Lung microvascular endothelial cell (primary cell): ENCODE measurements at regions not wholly inside any gene's neighbourhood (a gene's known extent, or its start where the extent isn't known, plus 50 kb on each side); places are given as distances from the start of the nearest gene placed in this dataset.
"Not testable (repeated sequence)": the region's sequence is repeated elsewhere in the genome, so short reads cannot be mapped to it uniquely, and the experiment has no call there.

Experiments used
- DNase-seq, 2 donors: peaks; one replicate each; pipeline versions ENCODE4 v3.0.0 to v3.0.0-alpha.2; 2010; ENCODE audit warnings: low read depth in 2 of 2

- no peak for DNase-seq
Measured at GRCh38 chr5:25399878-25400480, 755.2 kb upstream of the CDH10 start.

- DNase-seq = no peak
Measured at GRCh38 chr5:25393957-25394356, 749.2 kb upstream of the CDH10 start.

- no peak for DNase-seq
Measured at GRCh38 chr5:25393256-25393655, 748.5 kb upstream of the CDH10 start.

GRCh38 chr5:25387953-25388352 lies 743.2 kb upstream of the CDH10 start:
- DNase-seq = no peak

GRCh38 chr5:25362799-25363198 lies 718.0 kb upstream of the CDH10 start:
- no peak for DNase-seq

- no peak for DNase-seq
Measured at GRCh38 chr5:25358919-25359318, 714.1 kb upstream of the CDH10 start.

GRCh38 chr5:25357605-25358004 lies 712.8 kb upstream of the CDH10 start:
- DNase-seq = no peak

GRCh38 chr5:25349746-25350145 lies 705.0 kb upstream of the CDH10 start:
- no peak for DNase-seq

- DNase-seq = no peak
Measured at GRCh38 chr5:25345240-25345771, 700.5 kb upstream of the CDH10 start.

- no peak for DNase-seq
Measured at GRCh38 chr5:25339541-25339940, 694.8 kb upstream of the CDH10 start.

- no peak for DNase-seq
Measured at GRCh38 chr5:25334350-25334749, 689.6 kb upstream of the CDH10 start.

GRCh38 chr5:25330721-25331120 lies 685.9 kb upstream of the CDH10 start:
- DNase-seq = no peak

GRCh38 chr5:25327172-25327571 lies 682.4 kb upstream of the CDH10 start:
- no peak for DNase-seq

GRCh38 chr5:25301836-25302235 lies 657.1 kb upstream of the CDH10 start:
- DNase-seq = no peak

- no peak for DNase-seq
Measured at GRCh38 chr5:25295067-25295466, 650.3 kb upstream of the CDH10 start.

GRCh38 chr5:25289766-25290165 lies 645.0 kb upstream of the CDH10 start:
- DNase-seq = not testable (repeated sequence)

GRCh38 chr5:25286319-25286718 lies 641.5 kb upstream of the CDH10 start:
- no peak for DNase-seq

- DNase-seq = no peak
Measured at GRCh38 chr5:25285136-25285535, 640.4 kb upstream of the CDH10 start.

GRCh38 chr5:25263507-25263906 lies 618.7 kb upstream of the CDH10 start:
- not testable (repeated sequence) for DNase-seq

- no peak for DNase-seq
Measured at GRCh38 chr5:25262221-25262620, 617.4 kb upstream of the CDH10 start.

GRCh38 chr5:25255128-25255527 lies 610.4 kb upstream of the CDH10 start:
- no peak for DNase-seq

GRCh38 chr5:25241981-25242380 lies 597.2 kb upstream of the CDH10 start:
- DNase-seq = no peak

GRCh38 chr5:25238720-25239119 lies 593.9 kb upstream of the CDH10 start:
- DNase-seq = not testable (repeated sequence)
